ENCODE measurements at regions not wholly inside any gene's neighbourhood (a gene's known extent, or its start where the extent isn't known, plus 50 kb on each side); places are given as distances from the start of the nearest gene placed in this dataset.

- FAIRE-seq: no peak
- no peak overlapping the region for H3K4me3 Mint-ChIP-seq (ENCODE audit: unreplicated experiment)
- no peaks in the 10 kb centered on the region for H3K79me2 ChIP-seq (ENCODE audit: insufficient read depth, low read length)
Measured at GRCh38 chr6:88248709-88249321, 82.7 kb upstream of the CNR1 start.

GRCh38 chr6:88246654-88247053 lies 80.5 kb upstream of the CNR1 start:
- no peak overlapping the region for H3K4me3 Mint-ChIP-seq (ENCODE audit: unreplicated experiment)

More at GRCh38 chr6:88248709-88249321, 82.7 kb upstream of the CNR1 start:
- no peak for DNase-seq (ENCODE audit: low read depth)
- Histone ChIP-seq H3K4me1 (ENCODE audit: insufficient read depth, low read length) (no peaks in the 10 kb centered on the region), H3K4me3 (ENCODE audit: insufficient read depth, low read depth, low read length) (no peak overlapping the region), H3K27me3 (ENCODE audit: insufficient read depth, low read length) (no peaks in the 10 kb centered on the region), H3K36me3 (ENCODE audit: insufficient read depth, low read length) (no peaks in the 10 kb centered on the region), H3K27ac (ENCODE audit: low read depth, low read length) (no peak overlapping the region), H3K9me3 (ENCODE audit: insufficient read depth, low read depth, low read length) (no peaks in the 10 kb centered on the region), H2AFZ (ENCODE audit: low read depth, low read length) (no peak overlapping the region), H3K9ac (ENCODE audit: low read length) (no peak overlapping the region), H4K20me1 (ENCODE audit: insufficient read depth, low read length) (no peaks in the 10 kb centered on the region), H3K4me2 (ENCODE audit: low read length) (no peak overlapping the region)
- no peaks in the 10 kb centered on the region for H3K36me3 Mint-ChIP-seq (ENCODE audit: low read depth, unreplicated experiment)
- peaks cover 12% of the 10 kb centered on the region for H3K4me1 Mint-ChIP-seq (ENCODE audit: low read depth, unreplicated experiment)
- H3K27me3 Mint-ChIP-seq (ENCODE audit: low read depth, unreplicated experiment): peaks cover 4% of the 10 kb centered on the region
- TF ChIP-seq CTCF (IDR thresholded peaks at IDR 0.05; ENCODE audit: insufficient read depth, low read depth, low read length) (no peak), EZH2 (IDR thresholded peaks at IDR 0.05; ENCODE audit: insufficient read depth, low read length) (no peak)
- H3K27ac Mint-ChIP-seq (ENCODE audit: unreplicated experiment): peak overlapping the region; percentile 31
- H3K9me3 Mint-ChIP-seq (ENCODE audit: unreplicated experiment): peaks cover 2% of the 10 kb centered on the region

More at GRCh38 chr6:88246654-88247053, 80.5 kb upstream of the CNR1 start:
- Mint-ChIP-seq H3K27ac (ENCODE audit: unreplicated experiment) (no peak overlapping the region), H3K4me1 (ENCODE audit: low read depth, unreplicated experiment) (peaks cover 12% of the 10 kb centered on the region), H3K27me3 (ENCODE audit: low read depth, unreplicated experiment) (peaks cover 4% of the 10 kb centered on the region), H3K9me3 (ENCODE audit: unreplicated experiment) (peaks cover 4% of the 10 kb centered on the region), H3K36me3 (ENCODE audit: low read depth, unreplicated experiment) (no peaks in the 10 kb centered on the region)
- no peak overlapping the region for H3K27ac ChIP-seq (ENCODE audit: low read depth, low read length)
- H3K9me3 ChIP-seq (ENCODE audit: insufficient read depth, low read depth, low read length): no peaks in the 10 kb centered on the region
- H3K4me3 ChIP-seq (ENCODE audit: insufficient read depth, low read depth, low read length): no peak overlapping the region
- FAIRE-seq (no peak), DNase-seq (ENCODE audit: low read depth) (no peak)
- no peaks in the 10 kb centered on the region for H3K79me2 ChIP-seq (ENCODE audit: insufficient read depth, low read length)
- H2AFZ ChIP-seq (ENCODE audit: low read depth, low read length): no peak overlapping the region
- no peaks in the 10 kb centered on the region for H3K36me3 ChIP-seq (ENCODE audit: insufficient read depth, low read length)
- H3K4me2 ChIP-seq (ENCODE audit: low read length): no peak overlapping the region
- no peaks in the 10 kb centered on the region for H4K20me1 ChIP-seq (ENCODE audit: insufficient read depth, low read length)
- TF ChIP-seq CTCF (IDR thresholded peaks at IDR 0.05; ENCODE audit: insufficient read depth, low read depth, low read length) (no peak), EZH2 (IDR thresholded peaks at IDR 0.05; ENCODE audit: insufficient read depth, low read length) (no peak)
- no peaks in the 10 kb centered on the region for H3K4me1 ChIP-seq (ENCODE audit: insufficient read depth, low read length)
- H3K27me3 ChIP-seq (ENCODE audit: insufficient read depth, low read length): no peaks in the 10 kb centered on the region
- no peak overlapping the region for H3K9ac ChIP-seq (ENCODE audit: low read length)

Data from astrocyte (in vitro differentiated cells and primary cell).